KMS-11 (cell line): ENCODE measurements at regions not wholly inside any gene's neighbourhood (a gene's known extent, or its start where the extent isn't known, plus 50 kb on each side); places are given as distances from the start of the nearest gene placed in this dataset.

Experiments
- H2AFZ ChIP-seq: fragments of 200-600 bp; sonication (generic); 2 replicates; pipeline ENCODE4 v1.6.1; 2016; ENCODE audit warnings: antibody characterized with exemption, mixed run types, low read depth
- H3K27ac ChIP-seq: fragments of 200-600 bp; sonication (generic); 2 replicates; pipeline ENCODE4 v1.6.1; 2016; ENCODE audit warnings: mild to moderate bottlenecking, mixed run types
- H3K27me3 ChIP-seq: fragments of 200-600 bp; sonication (generic); 2 replicates; pipeline ENCODE4 v1.6.1; 2017; ENCODE audit warnings: mild to moderate bottlenecking, low read depth, mixed run types, moderate library complexity; ENCODE audit not compliant: insufficient read depth
- H3K36me3 ChIP-seq: fragments of 200-600 bp; sonication (generic); 2 replicates; pipeline ENCODE4 v1.6.1; 2017; ENCODE audit warnings: mild to moderate bottlenecking, mixed run types; ENCODE audit not compliant: insufficient read depth
- H3K4me1 ChIP-seq: fragments of 200-600 bp; sonication (generic); 2 replicates; pipeline ENCODE4 v1.6.1; 2016; ENCODE audit warnings: mild to moderate bottlenecking, low read depth, mixed run types; ENCODE audit not compliant: poor library complexity, severe bottlenecking
- H3K4me2 ChIP-seq: fragments of 200-600 bp; sonication (generic); 2 replicates; pipeline ENCODE4 v1.7.0; 2016; ENCODE audit warnings: mild to moderate bottlenecking, mixed run types
- H3K4me3 ChIP-seq: fragments of 200-600 bp; sonication (generic); IDR thresholded peaks from 2 replicates; pipeline ENCODE4 v1.6.1; 2017; ENCODE audit warnings: low read depth, low read length, mixed read lengths; ENCODE audit not compliant: insufficient read depth
- H3K79me2 ChIP-seq: fragments of 200-600 bp; sonication (generic); 2 replicates; pipeline ENCODE4 v1.6.1; 2016; ENCODE audit warnings: low read depth, mixed run types; ENCODE audit not compliant: insufficient read depth
- H3K9ac ChIP-seq: fragments of 200-600 bp; sonication (generic); 2 replicates; pipeline ENCODE4 v1.6.1; 2016; ENCODE audit warnings: mild to moderate bottlenecking, mixed run types
- H4K20me1 ChIP-seq: fragments of 200-600 bp; sonication (generic); 2 replicates; pipeline ENCODE4 v1.6.1; 2016; ENCODE audit warnings: mild to moderate bottlenecking, mixed run types; ENCODE audit not compliant: insufficient read depth
- CTCF ChIP-seq: fragments of 200-600 bp; sonication (generic); conservative IDR thresholded peaks from 2 replicates; pipeline ENCODE4 v1.6.1; 2017; ENCODE audit warnings: low read depth, mild to moderate bottlenecking, antibody characterized with exemption, low read length, moderate library complexity, mixed read lengths

- Histone ChIP-seq H3K79me2 (no peaks in the 10 kb centered on the region), H3K4me3 (no peak overlapping the region), H4K20me1 (no peaks in the 10 kb centered on the region), H3K36me3 (no peaks in the 10 kb centered on the region), H2AFZ (no peak overlapping the region), H3K4me1 (no peaks in the 10 kb centered on the region), H3K4me2 (no peak overlapping the region), H3K27ac (no peak overlapping the region), H3K9ac (no peak overlapping the region), H3K27me3 (no peaks in the 10 kb centered on the region)
- TF ChIP-seq CTCF: no peak
Observed at GRCh38 chr11:56883371-56883987, 105.2 kb upstream of the OR5AK2 start.

- Histone ChIP-seq H3K4me1 (no peaks in the 10 kb centered on the region), H4K20me1 (no peaks in the 10 kb centered on the region), H3K27me3 (no peaks in the 10 kb centered on the region), H3K9ac (no peak overlapping the region), H3K79me2 (no peaks in the 10 kb centered on the region), H2AFZ (no peak overlapping the region), H3K4me2 (no peak overlapping the region), H3K36me3 (no peaks in the 10 kb centered on the region), H3K27ac (no peak overlapping the region), H3K4me3 (no peak overlapping the region)
- no peak for TF ChIP-seq CTCF
Observed at GRCh38 chr11:56876621-56877275, 112.0 kb upstream of the OR5AK2 start.

- no peak overlapping the region for H3K27ac ChIP-seq
- no peaks in the 10 kb centered on the region for H3K79me2 ChIP-seq
- H2AFZ ChIP-seq: no peak overlapping the region
- no peaks in the 10 kb centered on the region for H3K27me3 ChIP-seq
- no peak overlapping the region for H3K4me3 ChIP-seq
- no peaks in the 10 kb centered on the region for H3K36me3 ChIP-seq
- no peak for TF ChIP-seq CTCF
- no peaks in the 10 kb centered on the region for H4K20me1 ChIP-seq
- no peak overlapping the region for H3K9ac ChIP-seq
- H3K4me1 ChIP-seq: no peaks in the 10 kb centered on the region
- H3K4me2 ChIP-seq: no peak overlapping the region
Observed at GRCh38 chr11:56855217-56855616, 106.7 kb upstream of the OR9G4 start.

- H3K4me1 ChIP-seq: no peaks in the 10 kb centered on the region
- no peaks in the 10 kb centered on the region for H4K20me1 ChIP-seq
- no peak overlapping the region for H3K27ac ChIP-seq
- no peak overlapping the region for H2AFZ ChIP-seq
- no peak overlapping the region for H3K9ac ChIP-seq
- H3K4me2 ChIP-seq: no peak overlapping the region
- no peak for TF ChIP-seq CTCF
- H3K4me3 ChIP-seq: no peak overlapping the region
- no peaks in the 10 kb centered on the region for H3K27me3 ChIP-seq
- H3K36me3 ChIP-seq: no peaks in the 10 kb centered on the region
- no peaks in the 10 kb centered on the region for H3K79me2 ChIP-seq
Observed at GRCh38 chr11:56852131-56852530, 103.6 kb upstream of the OR9G4 start.
